OCI-LY1 (cell line): ENCODE measurements at regions not wholly inside any gene's neighbourhood (a gene's known extent, or its start where the extent isn't known, plus 50 kb on each side); places are given as distances from the start of the nearest gene placed in this dataset.

ENCODE experiments used
- CTCF ChIP-seq: fragments of 200-600 bp; sonication (generic), shearing (Covaris generic); IDR thresholded peaks from 2 replicates; pipeline ENCODE4 v1.5.1; 2017; ENCODE audit warnings: mild to moderate bottlenecking, antibody characterized with exemption, low read length, moderate library complexity, mixed read lengths
- EZH2 ChIP-seq: fragments of 200-600 bp; sonication (generic), shearing (Covaris generic); IDR thresholded peaks from 2 replicates; pipeline ENCODE4 v1.8.0; 2017; ENCODE audit warnings: borderline replicate concordance, mixed run types, mild to moderate bottlenecking, antibody characterized with exemption, low read length, moderate library complexity, mixed read lengths

- TF ChIP-seq CTCF: no peak
- no peak for TF ChIP-seq EZH2
Measured at GRCh38 chr20:19841740-19842139, 83.7 kb downstream of the RIN2 start.
